AG04449 (cell line): ENCODE measurements at regions not wholly inside any gene's neighbourhood (a gene's known extent, or its start where the extent isn't known, plus 50 kb on each side); places are given as distances from the start of the nearest gene placed in this dataset.

ENCODE experiments used
- CTCF ChIA-PET: fragments of 350-600 bp; formaldehyde crosslinking; extraction: SDS; loops from one replicate; lab custom pipeline; 2021; ENCODE audit warnings: antibody characterized with exemption; lab: Yijun Ruan, JAX
- POLR2A ChIA-PET: fragments of 400-600, 350-600 bp; formaldehyde crosslinking; extraction: SDS; loops from one replicate; lab custom pipeline; 2020; ENCODE audit warnings: antibody characterized with exemption, inconsistent platforms; lab: Yijun Ruan, JAX
- DNase-seq: peaks from one replicate; pipeline ENCODE4 v3.0.0-alpha.2; 2010; ENCODE audit warnings: low read depth, low spot score
- H3K4me3 ChIP-seq: 2 replicates; pipeline ENCODE4 v1.5.1; 2011; ENCODE audit warnings: low read depth, mild to moderate bottlenecking, control low read depth, low read length
- CTCF ChIP-seq: IDR thresholded peaks from one replicate; pipeline ENCODE4 v1.5.1; 2011; ENCODE audit warnings: mild to moderate bottlenecking, moderate library complexity, low read length, control low read depth, inconsistent platforms; ENCODE audit not compliant: insufficient read depth; ENCODE audit errors: missing control alignments

GRCh38 chr6:144548536-144548935 lies 263.4 kb downstream of the UTRN start:
- H3K4me3 ChIP-seq, result no peak overlapping the region
- ChIA-PET POLR2A (no interaction called here), CTCF (interaction anchor here (6.1 kb wide), 1 partner anchor 13 kb away, joined by 21 read pairs; no protein-coding TSS in a partner anchor)
- no peak for TF ChIP-seq CTCF
- DNase-seq, result no peak

GRCh38 chr6:144549837-144550747 lies 265.0 kb downstream of the UTRN start:
- POLR2A ChIA-PET, result no interaction called here
- DNase-seq, result no peak
- TF ChIP-seq CTCF, result no peak
- CTCF ChIA-PET, result interaction anchor here (1.5 to 6.1 kb wide), 2 partner anchors 13 to 14 kb away, joined by 3 to 21 read pairs; no protein-coding TSS in a partner anchor
- H3K4me3 ChIP-seq, result no peak overlapping the region

- CTCF ChIA-PET, result interaction anchor here (0.8 to 1.5 kb wide), 3 partner anchors 9 to 12 kb away, joined by 3 read pairs; no protein-coding TSS in a partner anchor
- POLR2A ChIA-PET, result no interaction called here
- no peak for TF ChIP-seq CTCF
Observed at GRCh38 chr6:144551339-144551738, 266.2 kb downstream of the UTRN start.

GRCh38 chr6:144555066-144555465 lies 269.9 kb downstream of the UTRN start:
- POLR2A ChIA-PET, result no interaction called here
- DNase-seq, result no peak
- no peak for TF ChIP-seq CTCF
- H3K4me3 ChIP-seq, result no peak overlapping the region
- CTCF ChIA-PET, result interaction anchor here (1.3 kb wide), 1 partner anchor 14 kb away, joined by 4 read pairs; no protein-coding TSS in a partner anchor

More at GRCh38 chr6:144551339-144551738, 266.2 kb downstream of the UTRN start:
- no peak overlapping the region for H3K4me3 ChIP-seq
- no peak for DNase-seq

- no peak overlapping the region for H3K4me3 ChIP-seq
- no peak for TF ChIP-seq CTCF
- no peak for DNase-seq
- POLR2A ChIA-PET, result no interaction called here
- CTCF ChIA-PET, result interaction anchor here (0.9 kb wide), 1 partner anchor 9 kb away, joined by 3 read pairs; no protein-coding TSS in a partner anchor
Observed at GRCh38 chr6:144559865-144560593, 274.9 kb downstream of the UTRN start.
